Amniotic epithelial cell (primary cell): ENCODE measurements at regions not wholly inside any gene's neighbourhood (a gene's known extent, or its start where the extent isn't known, plus 50 kb on each side); places are given as distances from the start of the nearest gene placed in this dataset.
A peak's percentile ranks its signal among the peaks of the same experiment; 100 is the strongest.
"Not testable (repeated sequence)": the region's sequence is repeated elsewhere in the genome, so short reads cannot be mapped to it uniquely, and the experiment has no call there.

Source experiments
- DNase-seq: peaks from one replicate; pipeline ENCODE4 v3.0.0-alpha.2; 2010; ENCODE audit warnings: low read depth

GRCh38 chr1:199044191-199044590 lies 405.4 kb downstream of the PTPRC start:
- peak; percentile 24 for DNase-seq

- DNase-seq: no peak
These were observed 407.8 kb downstream of the PTPRC start for GRCh38 chr1:199046618-199047017.

- DNase-seq: peak; percentile 21
These were observed 415.9 kb downstream of the PTPRC start for GRCh38 chr1:199054694-199055093.

- DNase-seq: no peak
These were observed 418.5 kb downstream of the PTPRC start for GRCh38 chr1:199057322-199057721.

GRCh38 chr1:199058281-199058680 lies 419.4 kb downstream of the PTPRC start:
- no peak for DNase-seq

- no peak for DNase-seq
These were observed 426.1 kb downstream of the PTPRC start for GRCh38 chr1:199064971-199065370.

- no peak for DNase-seq
These were observed 428.6 kb downstream of the PTPRC start for GRCh38 chr1:199067483-199067882.

GRCh38 chr1:199071080-199071479 lies 432.2 kb downstream of the PTPRC start:
- no peak for DNase-seq

- DNase-seq: no peak
These were observed 434.3 kb downstream of the PTPRC start for GRCh38 chr1:199073166-199073565.

- DNase-seq: no peak
These were observed 437.0 kb downstream of the PTPRC start for GRCh38 chr1:199075792-199076191.

GRCh38 chr1:199079994-199080393 lies 441.2 kb downstream of the PTPRC start:
- no peak for DNase-seq

- no peak for DNase-seq
These were observed 442.9 kb downstream of the PTPRC start for GRCh38 chr1:199081739-199082138.

- DNase-seq: no peak
These were observed 444.0 kb downstream of the PTPRC start for GRCh38 chr1:199082778-199083389.

- DNase-seq: peak; percentile 78
These were observed 444.8 kb downstream of the PTPRC start for GRCh38 chr1:199083680-199084079.

- peak; percentile 57 for DNase-seq
These were observed 445.5 kb downstream of the PTPRC start for GRCh38 chr1:199084293-199084692.

- no peak for DNase-seq
These were observed 447.1 kb downstream of the PTPRC start for GRCh38 chr1:199085903-199086302.

GRCh38 chr1:199087144-199087543 lies 448.3 kb downstream of the PTPRC start:
- peak; percentile 74 for DNase-seq

- DNase-seq: no peak
These were observed 450.7 kb downstream of the PTPRC start for GRCh38 chr1:199089393-199090122.

GRCh38 chr1:199095628-199096027 lies 456.8 kb downstream of the PTPRC start:
- DNase-seq: not testable (repeated sequence)

GRCh38 chr1:199096591-199096990 lies 457.8 kb downstream of the PTPRC start:
- DNase-seq: no peak

- DNase-seq: no peak
These were observed 459.6 kb downstream of the PTPRC start for GRCh38 chr1:199098468-199098867.

- DNase-seq: no peak
These were observed 462.3 kb downstream of the PTPRC start for GRCh38 chr1:199101139-199101538.

- no peak for DNase-seq
These were observed 462.8 kb downstream of the PTPRC start for GRCh38 chr1:199101635-199102034.

- DNase-seq: no peak
These were observed 463.4 kb downstream of the PTPRC start for GRCh38 chr1:199102239-199102638.
